Naive thymus-derived CD8-positive, alpha-beta T cell (primary cell): ENCODE measurements at regions not wholly inside any gene's neighbourhood (a gene's known extent, or its start where the extent isn't known, plus 50 kb on each side); places are given as distances from the start of the nearest gene placed in this dataset.

Experiments used
- ATAC-seq, 2 donors: fragments of 150-1000 bp; cut with Tn5 transposase in 1 of 2; sonication (Bioruptor Pico), chemical (Tn5 transposase) in 1 of 2; 1 replicate in 1 of 2; 2 replicates in 1 of 2; pipeline ENCODE4 v1.10.0; 2021; ENCODE audit warnings: mild to moderate bottlenecking in 2 of 2, moderate library complexity in 2 of 2
- POLR2A ChIA-PET: fragments of 350-600 bp; sonication (Branson Sonifier 250); formaldehyde crosslinking; loops from one replicate; lab custom pipeline; 2021; ENCODE audit warnings: antibody characterized with exemption; lab: Charles Lee
- DNase-seq, 10 donors: peaks; one replicate each; pipeline versions ENCODE4 v3.0.0 to v3.0.0-alpha.2; 2020 to 2022
- H3K27ac Mint-ChIP-seq, 10 donors: one replicate each; pipeline ENCODE4 v1.8.0; 2020 to 2022; ENCODE audit warnings: mild to moderate bottlenecking in 10 of 10, mixed read lengths in 10 of 10, moderate library complexity in 4 of 10, inconsistent platforms in 1 of 10
- H3K27me3 Mint-ChIP-seq, 5 donors: one replicate each; pipeline ENCODE4 v1.8.0; 2021 to 2022; ENCODE audit warnings: mixed read lengths in 5 of 5
- H3K36me3 Mint-ChIP-seq, 3 donors: one replicate each; pipeline ENCODE4 v1.8.0; 2020 to 2022; ENCODE audit warnings: mixed read lengths in 3 of 3, mild to moderate bottlenecking in 2 of 3, inconsistent platforms in 1 of 3
- H3K4me1 Mint-ChIP-seq, 4 donors: one replicate each; pipeline ENCODE4 v1.8.0; 2021 to 2022; ENCODE audit warnings: mixed read lengths in 4 of 4
- H3K4me3 Mint-ChIP-seq, 10 donors: one replicate each; pipeline ENCODE4 v1.8.0; 2020 to 2022; ENCODE audit warnings: mild to moderate bottlenecking in 10 of 10, mixed read lengths in 10 of 10, moderate library complexity in 6 of 10, inconsistent platforms in 1 of 10
- H3K9me3 Mint-ChIP-seq, 9 donors: one replicate each; pipeline ENCODE4 v1.8.0; 2020 to 2022; ENCODE audit warnings: mixed read lengths in 9 of 9, mild to moderate bottlenecking in 3 of 9, inconsistent platforms in 1 of 9, moderate library complexity in 1 of 9

DNA sequence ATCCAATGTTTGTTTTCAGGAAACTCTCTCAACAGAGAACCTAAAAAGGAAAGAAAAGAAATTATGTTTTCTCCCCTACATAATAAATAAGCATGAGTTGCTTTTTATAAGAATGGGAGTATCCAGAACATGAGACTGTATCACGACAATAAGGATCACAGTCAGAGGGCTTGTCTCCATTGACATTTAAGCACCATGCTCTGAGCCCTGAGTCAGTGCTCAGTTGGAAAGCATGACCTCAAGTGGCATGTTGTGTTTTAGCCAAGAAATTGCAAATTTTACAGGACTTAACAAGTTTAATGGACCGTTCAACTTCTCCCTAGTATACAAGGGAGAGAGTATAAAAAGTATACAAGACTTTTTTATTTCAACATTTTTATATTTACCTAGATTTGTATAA is 431.6 kb downstream of the GJA1 start:
- Mint-ChIP-seq H3K9me3 (peaks cover 0 to 4% (median 0%) of the 10 kb centered on the region in 9 donors), H3K4me3 (no peak overlapping the region), H3K36me3 (no peaks in the 10 kb centered on the region), H3K27ac (no peak overlapping the region), H3K4me1 (no peaks in the 10 kb centered on the region), H3K27me3 (peaks cover 0 to 15% (median 2%) of the 10 kb centered on the region in 5 donors)
- ATAC-seq (no peak), DNase-seq (no peak)
- POLR2A ChIA-PET = no interaction called here

GRCh38 chr6:121868206-121868605 is 432.8 kb downstream of the GJA1 start:
- Mint-ChIP-seq H3K27ac (no peak overlapping the region), H3K36me3 (no peaks in the 10 kb centered on the region)
- no peak for ATAC-seq

GRCh38 chr6:121873595-121873994 is 438.1 kb downstream of the GJA1 start:
- POLR2A ChIA-PET = no interaction called here
- Mint-ChIP-seq H3K36me3 (no peaks in the 10 kb centered on the region), H3K27me3 (peaks cover 2 to 15% (median 4%) of the 10 kb centered on the region in 5 donors), H3K27ac (no peak overlapping the region), H3K9me3 (peaks cover 0 to 3% (median 0%) of the 10 kb centered on the region in 9 donors), H3K4me1 (no peaks in the 10 kb centered on the region), H3K4me3 (no peak overlapping the region)
- ATAC-seq (no peak), DNase-seq (no peak)

More at GRCh38 chr6:121868206-121868605, 432.8 kb downstream of the GJA1 start:
- POLR2A ChIA-PET = no interaction called here
- H3K4me1 Mint-ChIP-seq = no peaks in the 10 kb centered on the region
- peaks cover 0 to 2% (median 0%) of the 10 kb centered on the region in 9 donors for H3K9me3 Mint-ChIP-seq
- DNase-seq = no peak
- H3K4me3 Mint-ChIP-seq = no peak overlapping the region
- H3K27me3 Mint-ChIP-seq = peaks cover 0 to 15% (median 2%) of the 10 kb centered on the region in 5 donors

GRCh38 chr6:121876721-121877120 is 441.3 kb downstream of the GJA1 start:
- peaks cover 0 to 3% (median 0%) of the 10 kb centered on the region in 9 donors for H3K9me3 Mint-ChIP-seq
- POLR2A ChIA-PET = no interaction called here
- H3K27me3 Mint-ChIP-seq = peaks cover 0 to 5% (median 0%) of the 10 kb centered on the region in 5 donors
- H3K27ac Mint-ChIP-seq = no peak overlapping the region
- H3K36me3 Mint-ChIP-seq = no peaks in the 10 kb centered on the region
- no peak overlapping the region for H3K4me3 Mint-ChIP-seq
- no peaks in the 10 kb centered on the region for H3K4me1 Mint-ChIP-seq
- DNase-seq (no peak), ATAC-seq (no peak)

GRCh38 chr6:121879149-121879548 is 443.7 kb downstream of the GJA1 start:
- ATAC-seq (no peak), DNase-seq (no peak)
- Mint-ChIP-seq H3K9me3 (peaks cover 0 to 3% (median 0%) of the 10 kb centered on the region in 9 donors), H3K27me3 (peaks cover 0 to 3% (median 0%) of the 10 kb centered on the region in 5 donors), H3K27ac (no peak overlapping the region), H3K36me3 (no peaks in the 10 kb centered on the region), H3K4me3 (no peak overlapping the region), H3K4me1 (no peaks in the 10 kb centered on the region)
- POLR2A ChIA-PET = no interaction called here

- peaks cover 0 to 3% (median 0%) of the 10 kb centered on the region in 9 donors for H3K9me3 Mint-ChIP-seq
- H3K4me3 Mint-ChIP-seq = no peak overlapping the region
- peaks cover 0 to 6% (median 2%) of the 10 kb centered on the region in 5 donors for H3K27me3 Mint-ChIP-seq
- no peak for ATAC-seq
- H3K4me1 Mint-ChIP-seq = peaks cover 0 to 2% (median 0%) of the 10 kb centered on the region in 4 donors
- POLR2A ChIA-PET = no interaction called here
- no peaks in the 10 kb centered on the region for H3K36me3 Mint-ChIP-seq
- DNase-seq = no peak
- H3K27ac Mint-ChIP-seq = no peak overlapping the region
These were observed 445.4 kb downstream of the GJA1 start for GRCh38 chr6:121880831-121881230.

DNA sequence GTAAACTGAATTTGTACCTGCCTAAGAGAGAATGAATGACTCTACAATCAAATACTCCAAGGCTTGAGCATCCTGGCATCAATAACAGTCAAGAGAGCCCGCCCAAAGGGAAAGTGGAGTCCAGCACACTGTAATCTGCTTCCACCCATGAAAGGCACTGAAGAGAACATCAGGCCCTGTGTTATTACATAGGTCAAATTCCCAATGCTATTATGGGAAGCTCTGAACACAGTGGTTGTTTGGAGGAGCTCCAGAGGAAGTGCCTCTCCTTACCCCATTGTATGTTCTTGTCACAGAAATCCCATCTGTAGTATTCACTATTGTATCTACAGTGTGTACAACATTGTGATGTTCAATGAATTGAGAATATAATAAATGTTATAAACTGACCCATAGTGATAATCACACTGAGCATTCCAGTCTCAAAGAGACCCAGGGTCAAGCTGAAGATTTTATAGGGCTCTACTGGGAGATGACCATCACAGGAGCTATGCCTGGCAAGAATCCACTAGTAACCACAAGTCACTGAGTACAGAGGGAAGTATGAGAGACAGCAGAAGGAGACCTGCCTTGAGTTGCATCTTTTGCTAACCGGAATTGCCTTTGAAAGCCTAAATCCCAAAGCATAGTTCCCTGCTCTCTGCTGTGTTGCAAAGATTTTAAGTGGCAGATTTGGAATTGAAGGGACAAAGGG is 446.7 kb downstream of the GJA1 start:
- POLR2A ChIA-PET = no interaction called here
- Mint-ChIP-seq H3K9me3 (no peaks in the 10 kb centered on the region), H3K27me3 (peaks cover 0 to 6% (median 0%) of the 10 kb centered on the region in 5 donors), H3K4me1 (peaks cover 0 to 2% (median 0%) of the 10 kb centered on the region in 4 donors), H3K36me3 (no peaks in the 10 kb centered on the region), H3K27ac (no peak overlapping the region), H3K4me3 (no peak overlapping the region)
- no peak for DNase-seq
- no peak for ATAC-seq

DNA sequence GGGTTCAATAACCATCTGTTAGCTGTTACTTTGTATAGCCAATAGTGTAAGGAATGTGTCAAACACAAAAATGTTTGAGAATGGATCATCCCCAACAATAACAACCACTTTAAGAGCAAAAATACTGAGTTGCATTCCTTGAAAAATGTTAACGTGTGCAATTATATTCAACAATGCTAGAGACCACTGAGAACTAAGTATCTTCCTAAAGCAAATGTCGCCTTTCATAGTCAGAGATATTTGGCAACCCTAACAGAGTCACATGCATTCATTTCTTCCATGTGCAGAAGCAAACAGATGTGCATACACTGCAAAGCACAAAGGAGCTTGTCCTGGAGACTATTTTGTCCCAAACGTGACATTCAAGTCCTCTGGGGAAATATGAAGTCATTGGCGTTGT is 448.6 kb downstream of the GJA1 start:
- H3K27me3 Mint-ChIP-seq = peaks cover 0 to 6% (median 0%) of the 10 kb centered on the region in 5 donors
- DNase-seq = no peak
- H3K27ac Mint-ChIP-seq = no peak overlapping the region
- H3K4me1 Mint-ChIP-seq = peaks cover 0 to 2% (median 0%) of the 10 kb centered on the region in 4 donors
- ATAC-seq = no peak
- POLR2A ChIA-PET = no interaction called here
- no peaks in the 10 kb centered on the region for H3K9me3 Mint-ChIP-seq
- H3K36me3 Mint-ChIP-seq = no peaks in the 10 kb centered on the region
- no peak overlapping the region for H3K4me3 Mint-ChIP-seq

DNA sequence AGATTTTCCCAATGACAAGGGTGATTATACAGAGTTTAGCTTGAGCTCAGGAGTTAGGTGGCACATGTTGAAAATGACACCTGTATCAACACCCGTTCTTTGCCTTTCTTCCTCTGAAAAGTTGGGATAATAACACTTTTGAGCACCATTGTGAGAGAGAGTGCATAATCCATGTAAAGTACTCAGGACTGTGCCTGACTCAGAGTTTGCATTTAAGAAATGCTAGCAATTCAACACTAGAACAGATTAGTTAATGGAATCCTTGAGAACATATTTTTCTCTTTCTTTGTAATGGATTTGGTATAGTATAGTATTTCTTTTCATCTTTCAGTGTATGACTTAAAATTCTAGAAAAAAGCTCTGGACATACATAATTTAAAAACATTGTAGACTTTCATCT is 449.2 kb downstream of the GJA1 start:
- H3K9me3 Mint-ChIP-seq = no peaks in the 10 kb centered on the region
- H3K27me3 Mint-ChIP-seq = peaks cover 0 to 6% (median 0%) of the 10 kb centered on the region in 5 donors
- ATAC-seq (no peak), DNase-seq (no peak)
- H3K4me1 Mint-ChIP-seq = peaks cover 0 to 2% (median 0%) of the 10 kb centered on the region in 4 donors
- no peak overlapping the region for H3K27ac Mint-ChIP-seq
- H3K4me3 Mint-ChIP-seq = no peak overlapping the region
- POLR2A ChIA-PET = no interaction called here
- no peaks in the 10 kb centered on the region for H3K36me3 Mint-ChIP-seq

GRCh38 chr6:121885399-121886152 is 450.1 kb downstream of the GJA1 start:
- ATAC-seq (no peak), DNase-seq (no peak)
- Mint-ChIP-seq H3K27ac (no peak overlapping the region), H3K4me3 (no peak overlapping the region), H3K36me3 (no peaks in the 10 kb centered on the region), H3K9me3 (no peaks in the 10 kb centered on the region), H3K27me3 (peaks cover 0 to 6% (median 0%) of the 10 kb centered on the region in 5 donors), H3K4me1 (peaks cover 0 to 2% (median 0%) of the 10 kb centered on the region in 4 donors)
- POLR2A ChIA-PET = no interaction called here

GRCh38 chr6:121886223-121886830 is 450.9 kb downstream of the GJA1 start:
- DNase-seq = no peak
- POLR2A ChIA-PET = no interaction called here
- H3K9me3 Mint-ChIP-seq = no peaks in the 10 kb centered on the region
- no peak overlapping the region for H3K4me3 Mint-ChIP-seq
- H3K4me1 Mint-ChIP-seq = peaks cover 0 to 2% (median 0%) of the 10 kb centered on the region in 4 donors
- no peaks in the 10 kb centered on the region for H3K36me3 Mint-ChIP-seq
- H3K27me3 Mint-ChIP-seq = peaks cover 0 to 6% (median 0%) of the 10 kb centered on the region in 5 donors
- H3K27ac Mint-ChIP-seq = no peak overlapping the region
- no peak for ATAC-seq

GRCh38 chr6:121887724-121888123 is 452.3 kb downstream of the GJA1 start:
- peaks cover 0 to 2% (median 0%) of the 10 kb centered on the region in 4 donors for H3K4me1 Mint-ChIP-seq
- no peaks in the 10 kb centered on the region for H3K36me3 Mint-ChIP-seq
- peaks cover 0 to 6% (median 0%) of the 10 kb centered on the region in 5 donors for H3K27me3 Mint-ChIP-seq
- POLR2A ChIA-PET = no interaction called here
- H3K4me3 Mint-ChIP-seq = no peak overlapping the region
- DNase-seq (no peak), ATAC-seq (no peak)
- no peaks in the 10 kb centered on the region for H3K9me3 Mint-ChIP-seq
- no peak overlapping the region for H3K27ac Mint-ChIP-seq
